T-helper 2 cell treated with Interferon-gamma antibody and Interleukin-4, amounts not matched to agents 100 ng/mL and 5 ng/mL, for 36 hours (primary cell): ENCODE measurements at regions not wholly inside any gene's neighbourhood (a gene's known extent, or its start where the extent isn't known, plus 50 kb on each side); places are given as distances from the start of the nearest gene placed in this dataset.

Experiments
- intact Hi-C: fragments of 100-400 bp; cut with micrococcal nuclease; formaldehyde crosslinking; loops from one replicate; pipeline ENCODE4 v1.15.1; 2023

GRCh38 chr6:21648475-21649050 is 55.0 kb downstream of the SOX4 start:
- intact Hi-C loops: no loop called here

- intact Hi-C loops: no loop called here
Observed at GRCh38 chr6:21653323-21653722, 59.8 kb downstream of the SOX4 start.

- intact Hi-C loops: no loop called here
Observed at GRCh38 chr6:21653905-21654304, 60.4 kb downstream of the SOX4 start.

- intact Hi-C loops: no loop called here
Observed at GRCh38 chr6:21654361-21654760, 60.8 kb downstream of the SOX4 start.

- intact Hi-C loops: no loop called here
Observed at GRCh38 chr6:21663966-21664313, 70.4 kb downstream of the SOX4 start.

GRCh38 chr6:21664314-21665109 is 71.0 kb downstream of the SOX4 start:
- intact Hi-C loops: loop anchor here (5.0 kb wide), 1 partner anchor 67 kb away; no protein-coding TSS in a partner anchor

GRCh38 chr6:21665110-21665391 is 71.5 kb downstream of the SOX4 start:
- intact Hi-C loops: loop anchor here (5.0 kb wide), 1 partner anchor 68 kb away; no protein-coding TSS in a partner anchor

- intact Hi-C loops: loop anchor here (5.0 kb wide), 1 partner anchor 68 kb away; no protein-coding TSS in a partner anchor
Observed at GRCh38 chr6:21665392-21666200, 72.0 kb downstream of the SOX4 start.

GRCh38 chr6:21666201-21666691 is 72.7 kb downstream of the SOX4 start:
- intact Hi-C loops: loop anchor here (5.0 kb wide), 1 partner anchor 69 kb away; no protein-coding TSS in a partner anchor

GRCh38 chr6:21666853-21667681 is 73.5 kb downstream of the SOX4 start:
- intact Hi-C loops: loop anchor here (5.0 kb wide), 1 partner anchor 70 kb away; no protein-coding TSS in a partner anchor

GRCh38 chr6:21668795-21669194 is 75.2 kb downstream of the SOX4 start:
- intact Hi-C loops: loop anchor here (5.0 kb wide), 1 partner anchor 71 kb away; no protein-coding TSS in a partner anchor

- intact Hi-C loops: no loop called here
Observed at GRCh38 chr6:21676769-21677168, 83.2 kb downstream of the SOX4 start.

- intact Hi-C loops: no loop called here
Observed at GRCh38 chr6:21678990-21679389, 85.4 kb downstream of the SOX4 start.

GRCh38 chr6:21679761-21680265 is 86.3 kb downstream of the SOX4 start:
- intact Hi-C loops: no loop called here

- intact Hi-C loops: no loop called here
Observed at GRCh38 chr6:21680611-21681010, 87.1 kb downstream of the SOX4 start.

- intact Hi-C loops: no loop called here
Observed at GRCh38 chr6:21690489-21690888, 96.9 kb downstream of the SOX4 start.

- intact Hi-C loops: no loop called here
Observed at GRCh38 chr6:21691685-21692346, 98.3 kb downstream of the SOX4 start.

GRCh38 chr6:21692721-21693120 is 99.2 kb downstream of the SOX4 start:
- intact Hi-C loops: no loop called here

GRCh38 chr6:21694168-21694567 is 100.6 kb downstream of the SOX4 start:
- intact Hi-C loops: no loop called here
